Transverse colon (tissue), 4 donors: ENCODE measurements at regions not wholly inside any gene's neighbourhood (a gene's known extent, or its start where the extent isn't known, plus 50 kb on each side); places are given as distances from the start of the nearest gene placed in this dataset.

Experiments
- CTCF ChIP-seq, 5 experiments: fragments of 200-600 bp in 3 of 5; fragments of 450-650 bp in 2 of 5; sonication (generic) in 3 of 5; IDR thresholded peaks; 1 replicate in 2 of 5; 2 replicates in 3 of 5; pipeline ENCODE4 v1.5.1; 2016 to 2017; ENCODE audit warnings: antibody characterized with exemption in 5 of 5, inconsistent platforms in 3 of 5, mild to moderate bottlenecking in 2 of 5, moderate library complexity in 1 of 5
- EP300 ChIP-seq: sonication (generic); formaldehyde crosslinking; IDR thresholded peaks from one replicate; pipeline ENCODE4 v1.6.1; 2017; ENCODE audit warnings: antibody characterized with exemption, low read depth
- POLR2A ChIP-seq: fragments of 450-650 bp; IDR thresholded peaks from one replicate; pipeline ENCODE4 v1.6.1; 2016; ENCODE audit warnings: antibody characterized with exemption, mild to moderate bottlenecking, moderate library complexity
- POLR2AphosphoS5 ChIP-seq, 3 donors: sonication (generic); formaldehyde crosslinking; IDR thresholded peaks; one replicate each; pipeline ENCODE4 v1.6.1; 2016; ENCODE audit warnings: antibody characterized with exemption in 3 of 3

- TF ChIP-seq CTCF (IDR thresholded peaks at IDR 0.05) (no peak), POLR2A (no peak), POLR2AphosphoS5 (IDR thresholded peaks at IDR 0.05) (no peak), EP300 (no peak)
Measured at GRCh38 chr1:30538226-30538992, 185.0 kb downstream of the MATN1 start.
